ENCODE measurements at regions not wholly inside any gene's neighbourhood (a gene's known extent, or its start where the extent isn't known, plus 50 kb on each side); places are given as distances from the start of the nearest gene placed in this dataset.

DNA sequence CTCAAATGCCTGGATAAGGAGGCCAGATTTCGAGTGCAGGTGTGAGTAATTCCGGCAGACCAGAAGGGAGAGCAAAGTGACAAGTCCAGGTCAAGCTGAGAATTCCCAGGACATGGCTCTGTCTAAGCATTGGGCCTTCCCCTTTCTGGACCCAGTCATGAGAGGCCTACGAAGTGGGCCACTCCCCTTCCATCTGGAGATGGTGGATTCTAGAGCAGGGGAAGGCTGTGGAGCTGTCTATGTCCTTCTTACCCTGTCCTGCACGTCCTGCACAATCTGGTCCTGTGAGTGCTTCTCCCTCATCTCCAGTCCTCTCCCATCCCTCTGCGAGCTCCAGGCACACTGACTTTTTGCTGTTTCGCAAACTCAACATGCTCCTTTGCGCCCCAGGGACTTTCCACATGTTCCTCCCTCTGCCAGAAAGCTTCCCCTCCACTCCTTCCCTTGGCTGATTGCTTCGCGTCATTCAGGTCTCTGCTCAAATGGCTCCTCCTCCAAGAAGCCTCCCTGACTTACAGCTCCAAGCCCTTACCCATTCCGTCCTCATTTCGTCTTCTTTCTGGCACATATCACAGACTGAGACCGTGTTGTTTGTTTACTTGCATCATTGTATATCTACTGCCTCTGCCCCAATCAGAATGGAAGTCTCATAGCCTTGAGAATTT lies 193.2 kb downstream of the URI1 start:
- no peak overlapping the region for H3K27ac ChIP-seq
- no peak for TF ChIP-seq CTCF (IDR thresholded peaks at IDR 0.05)
- no peaks in the 10 kb centered on the region for H3K27me3 ChIP-seq
- no peaks in the 10 kb centered on the region for H3K4me1 ChIP-seq
- no peak overlapping the region for H3K4me3 ChIP-seq
- H3K36me3 ChIP-seq, result no peaks in the 10 kb centered on the region
- no peaks in the 10 kb centered on the region for H3K9me3 ChIP-seq
- intact Hi-C loops (cut with DNase I), result no loop called here
- no peak for DNase-seq
- H3K9ac ChIP-seq (ENCODE audit: low read depth in 2 of 2, low read length in 2 of 2), result no peak overlapping the region

DNA sequence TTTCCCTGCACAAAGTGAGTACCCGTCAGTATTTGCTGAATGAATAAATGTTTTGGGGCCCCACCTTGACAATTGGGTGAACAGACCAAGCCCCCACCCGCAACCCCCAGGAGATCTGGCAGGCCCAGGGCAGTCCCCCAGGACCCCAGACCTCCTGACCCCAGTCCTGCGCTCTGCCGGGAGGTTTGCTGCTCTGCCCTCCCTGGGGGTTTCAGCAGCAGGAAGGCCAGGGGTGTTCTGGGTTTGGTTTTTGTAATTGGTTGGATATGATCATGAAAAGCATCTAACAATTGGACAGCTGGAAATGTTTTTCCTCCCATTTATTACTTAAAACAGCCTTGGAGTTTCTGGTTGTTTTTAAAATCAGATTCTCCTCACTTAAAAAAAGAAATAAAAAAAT lies 193.8 kb downstream of the URI1 start:
- no peak for TF ChIP-seq CTCF (IDR thresholded peaks at IDR 0.05)
- no peaks in the 10 kb centered on the region for H3K4me1 ChIP-seq
- no peak overlapping the region for H3K9ac ChIP-seq (ENCODE audit: low read depth in 2 of 2, low read length in 2 of 2)
- intact Hi-C loops (cut with DNase I), result no loop called here
- no peaks in the 10 kb centered on the region for H3K9me3 ChIP-seq
- H3K36me3 ChIP-seq, result no peaks in the 10 kb centered on the region
- no peak for DNase-seq
- no peak overlapping the region for H3K4me3 ChIP-seq
- no peaks in the 10 kb centered on the region for H3K27me3 ChIP-seq
- H3K27ac ChIP-seq, result no peak overlapping the region

GRCh38 chr19:30136611-30137195 lies 194.7 kb downstream of the URI1 start:
- Histone ChIP-seq H3K9ac (ENCODE audit: low read depth in 2 of 2, low read length in 2 of 2) (no peak overlapping the region), H3K27ac (no peak overlapping the region), H3K27me3 (no peaks in the 10 kb centered on the region), H3K9me3 (no peaks in the 10 kb centered on the region), H3K4me3 (no peak overlapping the region), H3K36me3 (no peaks in the 10 kb centered on the region), H3K4me1 (no peaks in the 10 kb centered on the region)
- TF ChIP-seq CTCF (IDR thresholded peaks at IDR 0.05), result no peak
- DNase-seq, result no peak
- intact Hi-C loops (cut with DNase I), result no loop called here

DNA sequence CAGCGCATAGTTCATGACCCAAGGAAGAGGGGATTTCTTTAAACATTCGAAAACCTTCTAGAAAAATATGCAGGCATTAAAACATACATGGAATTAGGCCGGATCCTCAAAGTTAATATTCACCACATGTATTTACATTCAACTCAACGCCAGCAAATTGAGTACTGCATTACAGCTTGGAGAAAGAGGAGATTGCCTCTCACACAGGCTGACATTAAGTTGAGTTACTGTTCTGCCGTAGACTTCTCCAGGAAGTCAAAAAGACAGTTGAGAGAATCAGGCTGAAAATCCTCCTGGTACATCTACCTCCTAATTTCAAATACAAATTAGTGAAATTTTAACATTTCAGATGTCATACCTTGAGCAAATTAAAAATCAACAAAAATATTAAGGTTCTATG lies 195.7 kb downstream of the URI1 start:
- TF ChIP-seq CTCF (IDR thresholded peaks at IDR 0.05), result no peak
- H3K4me1 ChIP-seq, result no peaks in the 10 kb centered on the region
- no peaks in the 10 kb centered on the region for H3K27me3 ChIP-seq
- no peak overlapping the region for H3K4me3 ChIP-seq
- H3K27ac ChIP-seq, result no peak overlapping the region
- intact Hi-C loops (cut with DNase I), result no loop called here
- H3K36me3 ChIP-seq, result no peaks in the 10 kb centered on the region
- no peak overlapping the region for H3K9ac ChIP-seq (ENCODE audit: low read depth in 2 of 2, low read length in 2 of 2)
- no peak for DNase-seq
- no peaks in the 10 kb centered on the region for H3K9me3 ChIP-seq

GRCh38 chr19:30144242-30144758 lies 202.3 kb downstream of the URI1 start:
- H3K36me3 ChIP-seq, result no peaks in the 10 kb centered on the region
- no peaks in the 10 kb centered on the region for H3K4me1 ChIP-seq
- peak overlapping the region in 1 of 2 donors; percentile 12 for H3K9ac ChIP-seq (ENCODE audit: low read depth in 2 of 2, low read length in 2 of 2)
- intact Hi-C loops (cut with DNase I), result no loop called here
- no peaks in the 10 kb centered on the region for H3K27me3 ChIP-seq
- no peak for TF ChIP-seq CTCF (IDR thresholded peaks at IDR 0.05)
- no peaks in the 10 kb centered on the region for H3K9me3 ChIP-seq
- peak; percentile 32 for DNase-seq
- no peak overlapping the region for H3K27ac ChIP-seq
- no peak overlapping the region for H3K4me3 ChIP-seq
